ENCODE measurements at regions not wholly inside any gene's neighbourhood (a gene's known extent, or its start where the extent isn't known, plus 50 kb on each side); places are given as distances from the start of the nearest gene placed in this dataset.
A peak's percentile ranks its signal among the peaks of the same experiment; 100 is the strongest.

DNA sequence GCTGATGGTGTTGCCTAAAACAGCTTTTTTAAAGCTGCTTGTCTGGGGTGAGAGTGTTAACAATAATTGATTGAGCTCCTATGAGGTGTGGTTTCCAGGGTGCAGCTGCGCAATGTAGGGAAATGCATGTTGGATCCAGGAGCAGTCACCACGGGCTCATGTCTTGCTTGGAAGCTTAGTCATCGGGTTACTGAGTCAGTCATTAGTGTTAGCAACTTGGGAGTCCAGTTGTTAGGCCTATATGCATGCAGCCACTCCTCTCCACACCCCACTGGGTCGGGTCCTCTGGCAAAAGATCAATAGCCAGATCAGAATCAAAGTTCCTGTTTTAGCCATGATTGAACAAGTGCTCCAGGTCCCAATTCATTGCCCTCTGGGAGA, 271.7 kb upstream of the CHD6 start:
- DNase-seq (ENCODE audit: low spot score in 2 of 2) = no peak
- TF ChIP-seq, protein P1, sequence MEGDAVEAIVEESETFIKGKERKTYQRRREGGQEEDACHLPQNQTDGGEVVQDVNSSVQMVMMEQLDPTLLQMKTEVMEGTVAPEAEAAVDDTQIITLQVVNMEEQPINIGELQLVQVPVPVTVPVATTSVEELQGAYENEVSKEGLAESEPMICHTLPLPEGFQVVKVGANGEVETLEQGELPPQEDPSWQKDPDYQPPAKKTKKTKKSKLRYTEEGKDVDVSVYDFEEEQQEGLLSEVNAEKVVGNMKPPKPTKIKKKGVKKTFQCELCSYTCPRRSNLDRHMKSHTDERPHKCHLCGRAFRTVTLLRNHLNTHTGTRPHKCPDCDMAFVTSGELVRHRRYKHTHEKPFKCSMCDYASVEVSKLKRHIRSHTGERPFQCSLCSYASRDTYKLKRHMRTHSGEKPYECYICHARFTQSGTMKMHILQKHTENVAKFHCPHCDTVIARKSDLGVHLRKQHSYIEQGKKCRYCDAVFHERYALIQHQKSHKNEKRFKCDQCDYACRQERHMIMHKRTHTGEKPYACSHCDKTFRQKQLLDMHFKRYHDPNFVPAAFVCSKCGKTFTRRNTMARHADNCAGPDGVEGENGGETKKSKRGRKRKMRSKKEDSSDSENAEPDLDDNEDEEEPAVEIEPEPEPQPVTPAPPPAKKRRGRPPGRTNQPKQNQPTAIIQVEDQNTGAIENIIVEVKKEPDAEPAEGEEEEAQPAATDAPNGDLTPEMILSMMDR (IDR thresholded peaks at IDR 0.05) = no peak
- TF ChIP-seq EP300 (IDR thresholded peaks at IDR 0.05) = no peak
- TF ChIP-seq POLR2A (IDR thresholded peaks at IDR 0.05) = no peak
- 18 to 24% methylated on average over 4 of the region's 4 CpGs for WGBS, 2 donors

DNA sequence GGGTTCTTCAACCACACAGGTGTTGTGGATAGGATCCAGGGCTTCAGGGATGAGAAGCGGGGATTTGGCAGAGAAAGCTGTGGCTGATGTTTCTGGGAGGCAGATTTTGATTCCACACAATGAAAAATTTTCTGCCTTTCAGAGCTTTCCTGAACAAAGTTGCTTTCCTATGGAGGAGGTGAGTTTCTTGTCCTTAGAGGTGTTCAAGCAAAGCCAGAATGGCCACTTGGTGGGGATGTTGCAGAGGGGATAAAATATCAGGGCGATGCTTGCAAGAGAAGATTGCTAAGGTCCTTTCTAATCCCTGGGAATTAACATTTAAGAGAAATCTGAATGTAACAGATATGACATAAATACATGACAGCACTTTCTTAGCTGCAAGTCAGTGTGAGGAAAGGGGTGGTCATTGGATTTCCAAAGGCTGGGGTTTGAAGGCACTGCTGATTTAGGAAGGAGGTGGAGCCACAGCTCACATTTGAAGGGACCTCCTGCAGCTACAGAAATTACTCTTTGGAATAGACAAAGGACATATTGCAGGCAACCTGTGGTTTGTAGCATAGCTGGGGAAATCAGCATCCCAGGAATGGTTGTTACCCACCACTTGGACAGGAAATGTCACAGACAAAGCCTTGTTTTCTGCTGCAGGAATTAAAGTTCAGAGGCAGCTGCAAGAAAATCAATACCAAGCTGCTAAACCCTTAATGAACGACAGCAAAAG, 271.1 kb upstream of the CHD6 start:
- TF ChIP-seq POLR2A (IDR thresholded peaks at IDR 0.05) (no peak), EP300 (IDR thresholded peaks at IDR 0.05) (no peak)
- TF ChIP-seq, protein P1 (IDR thresholded peaks at IDR 0.05) = no peak
- Histone ChIP-seq H3K9me3 (no peaks in the 10 kb centered on the region), H3K27ac (no peak overlapping the region), H3K4me3 (no peak overlapping the region), H3K36me3 (no peaks in the 10 kb centered on the region), H3K4me1 (no peaks in the 10 kb centered on the region), H3K27me3 (no peaks in the 10 kb centered on the region)
- WGBS, 2 donors = 54 to 56% methylated on average over 3 of the region's 3 CpGs
- DNase-seq (ENCODE audit: low spot score in 2 of 2) = peak in 1 of 2 donors; percentile 18

More for the DNA sequence above, 271.7 kb upstream of the CHD6 start:
- no peaks in the 10 kb centered on the region for H3K36me3 ChIP-seq
- no peaks in the 10 kb centered on the region for H3K9me3 ChIP-seq
- no peak overlapping the region for H3K4me3 ChIP-seq
- H3K4me1 ChIP-seq = no peaks in the 10 kb centered on the region
- H3K27ac ChIP-seq = no peak overlapping the region
- no peaks in the 10 kb centered on the region for H3K27me3 ChIP-seq

DNA sequence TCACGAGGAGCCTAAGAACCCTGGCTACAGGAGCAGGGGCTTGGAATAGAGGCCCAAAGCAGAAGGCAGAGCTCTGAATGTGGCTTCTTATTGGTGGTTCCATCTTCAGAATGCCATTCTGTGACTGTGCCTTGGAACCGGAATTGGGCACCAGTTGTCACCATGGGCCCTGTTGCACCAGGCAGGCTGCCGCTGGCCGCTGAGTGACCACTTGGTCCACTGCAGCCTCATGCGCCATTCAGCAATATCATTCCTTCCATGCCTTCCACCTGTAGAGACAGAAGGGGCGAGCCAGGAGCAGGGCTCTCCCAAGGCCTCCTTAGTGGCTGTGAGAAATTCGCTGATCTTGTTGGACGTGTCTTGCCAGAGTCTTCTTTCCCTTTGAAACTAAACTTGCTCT, 270.3 kb upstream of the CHD6 start:
- H3K27me3 ChIP-seq = no peaks in the 10 kb centered on the region
- no peaks in the 10 kb centered on the region for H3K9me3 ChIP-seq
- H3K27ac ChIP-seq = no peak overlapping the region
- DNase-seq (ENCODE audit: low spot score in 2 of 2) = no peak
- TF ChIP-seq EP300 (IDR thresholded peaks at IDR 0.05) = no peak
- TF ChIP-seq, protein P1 (IDR thresholded peaks at IDR 0.05) = no peak
- no peak for TF ChIP-seq POLR2A (IDR thresholded peaks at IDR 0.05)
- no peak overlapping the region for H3K4me3 ChIP-seq
- H3K36me3 ChIP-seq = no peaks in the 10 kb centered on the region
- no peaks in the 10 kb centered on the region for H3K4me1 ChIP-seq
- WGBS, 2 donors = 90 to 91% methylated on average over 7 to 8 of the region's 8 CpGs

DNA sequence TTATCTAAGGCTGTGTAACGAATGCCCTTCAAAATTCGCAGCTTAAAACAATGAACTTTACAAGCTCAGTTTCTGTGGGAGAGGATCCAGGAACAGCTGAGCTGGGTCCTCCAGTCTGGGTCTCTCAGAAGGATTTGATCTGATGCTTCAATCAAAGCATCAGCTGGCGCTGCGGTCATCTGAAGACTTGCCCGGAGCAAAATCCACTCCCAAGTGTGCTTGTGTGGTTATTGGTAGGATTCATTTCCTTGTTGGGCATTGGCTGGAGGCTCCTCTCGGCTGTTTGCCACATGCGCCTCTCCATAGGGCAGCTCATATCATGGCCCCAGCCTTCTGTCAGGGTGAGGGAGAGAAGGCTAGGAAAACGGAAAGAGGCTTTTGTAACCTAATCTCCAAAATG, 269.3 kb upstream of the CHD6 start:
- Histone ChIP-seq H3K4me1 (no peaks in the 10 kb centered on the region), H3K27me3 (no peaks in the 10 kb centered on the region), H3K36me3 (no peaks in the 10 kb centered on the region), H3K4me3 (no peak overlapping the region), H3K9me3 (no peaks in the 10 kb centered on the region), H3K27ac (no peak overlapping the region)
- 80 to 81% methylated on average over 8 of the region's 8 CpGs for WGBS, 2 donors
- TF ChIP-seq, protein P1 (IDR thresholded peaks at IDR 0.05) = no peak
- no peak for TF ChIP-seq POLR2A (IDR thresholded peaks at IDR 0.05)
- no peak for TF ChIP-seq EP300 (IDR thresholded peaks at IDR 0.05)
- DNase-seq (ENCODE audit: low spot score in 2 of 2) = no peak

DNA sequence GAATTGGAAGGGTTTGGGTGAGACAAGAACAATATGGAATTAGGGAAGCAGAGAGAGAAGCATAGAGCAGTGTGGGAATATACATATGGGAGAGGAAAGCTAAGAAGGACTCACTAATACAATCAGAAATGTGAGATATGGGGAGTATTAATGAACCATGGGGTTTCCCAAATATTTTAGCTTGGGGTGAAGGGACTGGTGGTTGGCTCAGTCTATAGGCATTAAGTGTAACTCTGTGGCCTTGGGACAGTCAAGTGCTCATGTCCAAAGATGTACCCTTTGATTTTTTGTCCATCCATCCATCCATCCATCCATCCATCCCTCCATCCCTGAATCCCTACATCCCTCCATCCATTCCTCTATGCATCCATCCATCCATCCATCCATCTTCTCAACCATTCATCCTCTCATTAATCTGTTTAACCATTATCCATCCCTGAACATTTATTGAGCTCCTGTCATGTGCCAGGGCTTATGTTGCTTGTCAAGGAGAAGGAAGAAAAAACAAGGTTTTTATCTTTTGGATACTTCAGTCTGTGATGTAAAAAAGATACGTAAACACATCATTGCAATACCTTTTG, 263.4 kb upstream of the CHD6 start:
- Histone ChIP-seq H3K27ac (no peak overlapping the region), H3K4me1 (no peaks in the 10 kb centered on the region), H3K9me3 (no peaks in the 10 kb centered on the region), H3K36me3 (no peaks in the 10 kb centered on the region), H3K4me3 (no peak overlapping the region), H3K27me3 (no peaks in the 10 kb centered on the region)
- WGBS, 2 donors = 91% methylated on average over 1 of the region's 1 CpG
- TF ChIP-seq POLR2A (IDR thresholded peaks at IDR 0.05) (no peak), EP300 (IDR thresholded peaks at IDR 0.05) (no peak)
- TF ChIP-seq, protein P1 (IDR thresholded peaks at IDR 0.05) = no peak
- no peak for DNase-seq (ENCODE audit: low spot score in 2 of 2)
